ENCODE measurements at regions not wholly inside any gene's neighbourhood (a gene's known extent, or its start where the extent isn't known, plus 50 kb on each side); places are given as distances from the start of the nearest gene placed in this dataset.
"Not testable (repeated sequence)": the region's sequence is repeated elsewhere in the genome, so short reads cannot be mapped to it uniquely, and the experiment has no call there.

DNA sequence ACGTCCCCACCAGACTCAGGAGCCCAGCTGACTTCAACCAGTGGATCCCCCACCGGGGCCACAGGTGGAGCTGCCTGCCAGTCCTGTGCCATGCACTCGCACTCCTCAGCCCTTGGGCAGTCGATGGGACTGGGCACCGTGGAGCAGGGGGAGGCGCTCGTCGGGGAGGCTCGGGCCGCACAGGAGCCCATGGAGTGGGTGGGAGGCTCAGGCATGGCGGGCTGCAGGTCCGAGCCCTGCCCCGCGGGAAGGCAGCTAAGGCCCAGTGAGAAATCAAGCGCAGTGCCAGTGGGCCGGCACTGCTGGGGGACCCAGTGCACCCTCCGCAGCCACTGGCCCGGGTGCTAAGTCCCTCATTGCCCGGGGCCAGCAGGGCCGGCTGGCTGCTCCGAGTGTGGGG, 52.3 kb upstream of the LRRC30 start:
- DNase-seq: not testable (repeated sequence)

DNA sequence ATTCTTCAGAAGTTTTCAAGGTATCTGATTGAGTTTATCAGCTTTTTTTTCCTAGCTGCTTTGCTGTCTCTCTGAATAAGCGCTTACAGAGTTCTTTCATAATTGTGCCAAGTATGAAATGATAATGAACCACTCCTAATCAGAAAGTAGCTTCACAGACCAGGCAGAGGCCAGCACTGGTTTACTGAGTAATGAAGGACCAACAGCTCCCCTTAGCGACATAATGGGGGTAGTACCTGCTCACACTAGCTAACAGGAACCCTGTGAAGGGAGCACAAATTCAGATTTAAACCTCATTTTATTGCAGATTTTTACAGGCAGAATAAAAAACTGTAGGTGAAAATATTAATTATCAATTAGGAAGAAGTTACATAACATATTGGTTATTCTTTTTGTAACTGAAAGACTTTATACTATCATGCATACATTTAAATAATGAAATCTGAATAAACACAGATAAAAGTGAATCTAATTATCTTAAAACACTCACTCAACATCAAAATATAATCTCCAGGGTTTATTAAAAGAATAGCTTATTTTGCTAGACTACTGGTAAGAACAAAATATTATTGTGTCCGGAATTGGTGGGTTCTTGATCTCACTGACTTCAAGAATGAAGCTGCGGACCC, 53.7 kb upstream of the LRRC30 start:
- DNase-seq: peak; percentile 81

DNA sequence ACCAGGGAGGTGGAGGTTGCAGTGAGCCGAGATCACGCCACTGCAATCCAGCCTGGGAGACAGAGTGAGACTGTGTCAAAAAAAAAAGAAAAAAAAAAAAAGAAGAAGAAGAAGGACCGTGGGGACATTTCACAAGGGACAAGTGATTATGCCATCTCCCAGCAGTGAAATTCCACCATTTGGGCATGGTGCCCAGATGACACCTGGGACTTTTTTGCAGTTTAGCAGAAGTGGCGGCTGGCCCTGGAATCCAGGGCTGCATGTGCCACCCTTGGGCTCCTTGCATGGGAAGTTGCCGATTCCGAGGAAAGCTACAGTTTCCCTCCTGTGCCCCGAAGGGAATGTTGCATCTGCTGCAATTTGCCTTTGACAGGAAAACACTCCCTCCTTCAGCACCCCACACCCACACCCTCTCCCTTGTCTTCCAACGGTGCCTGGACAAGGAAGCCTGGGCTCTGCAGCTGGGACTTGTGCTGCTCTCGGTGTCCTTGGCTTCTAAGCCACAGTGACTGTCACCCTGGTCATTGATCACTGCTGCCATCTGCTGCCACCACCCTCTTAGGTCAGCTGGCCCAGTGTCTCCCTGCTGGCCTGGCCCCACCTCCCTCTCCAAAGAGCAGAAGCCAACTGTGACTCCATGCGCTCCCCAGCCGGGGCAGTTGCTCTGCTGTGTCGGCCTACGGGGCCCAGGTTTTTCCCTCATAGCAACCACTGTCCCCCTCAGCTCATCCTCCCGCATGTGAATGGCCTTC, 56.4 kb upstream of the LRRC30 start:
- peak; percentile 60 for DNase-seq

DNA sequence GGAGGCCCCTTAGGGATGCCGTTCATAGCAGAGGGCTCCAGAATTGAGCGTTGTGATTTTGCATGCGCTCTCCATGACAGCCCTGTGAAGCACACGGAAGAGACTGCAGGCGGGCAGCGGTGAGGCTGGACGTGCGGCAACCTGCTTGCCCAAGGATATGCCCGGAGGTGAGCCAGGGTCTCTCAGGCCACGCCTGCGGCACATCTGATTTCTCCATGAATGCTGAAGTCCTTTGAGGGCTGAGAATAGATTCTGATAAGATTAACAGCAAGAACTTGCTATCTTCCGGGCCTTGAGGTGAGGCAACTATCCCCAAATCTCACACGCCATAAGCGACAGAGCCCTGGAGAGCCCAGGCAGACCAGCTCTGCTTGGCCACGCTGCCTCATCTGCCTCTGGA, 55.6 kb upstream of the LAMA1 start:
- no peak for DNase-seq

DNA sequence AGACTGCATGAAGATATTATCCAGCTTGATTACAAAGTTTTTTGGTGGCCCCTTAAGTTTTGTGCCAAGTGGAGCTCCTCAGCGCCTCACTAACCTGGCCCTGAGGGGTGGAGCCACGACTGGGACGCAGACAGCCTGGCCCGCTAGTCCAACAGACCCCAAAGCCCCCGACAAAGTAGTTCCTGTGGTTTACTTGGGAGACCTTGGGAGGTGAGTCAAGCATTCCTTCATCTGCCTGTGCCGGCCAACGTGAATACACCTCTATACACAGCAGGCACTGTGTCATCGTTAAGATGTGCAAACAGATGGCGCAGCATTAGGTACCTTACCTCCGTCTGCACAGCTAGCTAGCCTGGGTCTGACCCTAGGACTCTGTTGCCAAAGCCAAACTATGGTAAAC, 55.0 kb upstream of the LAMA1 start:
- DNase-seq: no peak

DNA sequence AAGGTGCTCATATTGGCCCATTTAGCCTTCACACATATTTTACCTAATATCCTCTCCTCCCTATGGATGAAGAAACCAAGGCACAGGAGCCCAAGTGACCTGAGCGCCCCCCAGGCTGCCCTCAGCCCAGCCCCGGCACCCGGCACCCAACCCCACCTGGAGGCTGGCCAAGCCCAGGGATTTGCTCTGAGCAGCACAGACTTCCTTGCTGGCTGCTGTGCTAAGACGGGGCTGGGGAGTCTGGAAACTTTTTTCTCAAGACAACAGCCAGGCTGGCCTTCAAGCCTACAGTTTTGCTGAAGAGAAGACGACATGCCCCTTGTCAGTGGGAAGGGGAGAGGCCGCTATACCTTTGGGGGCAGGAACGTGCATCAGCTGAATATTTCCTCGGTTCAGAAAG, 52.7 kb upstream of the LAMA1 start:
- no peak for DNase-seq

DNA sequence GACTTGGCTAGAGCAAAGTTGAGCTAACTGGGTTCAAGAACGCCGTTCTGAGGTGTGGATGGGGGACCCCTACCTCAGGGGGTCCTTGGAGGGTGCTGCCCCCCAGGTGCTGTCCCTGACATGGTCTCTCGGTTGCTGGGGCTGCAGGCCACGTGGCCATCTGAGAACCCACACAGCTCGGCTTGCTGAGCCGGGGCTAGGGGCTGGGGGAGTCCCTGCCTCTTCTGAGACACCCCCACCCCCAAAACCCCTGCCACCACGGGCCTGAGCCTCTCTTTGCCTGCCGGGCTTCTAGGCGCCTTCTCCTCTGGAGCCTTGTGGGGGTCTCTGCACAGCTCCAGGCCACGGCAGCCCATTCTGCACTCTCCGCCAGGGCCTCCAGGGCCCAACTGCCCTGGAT, 52.0 kb upstream of the LAMA1 start:
- no peak for DNase-seq

DNA sequence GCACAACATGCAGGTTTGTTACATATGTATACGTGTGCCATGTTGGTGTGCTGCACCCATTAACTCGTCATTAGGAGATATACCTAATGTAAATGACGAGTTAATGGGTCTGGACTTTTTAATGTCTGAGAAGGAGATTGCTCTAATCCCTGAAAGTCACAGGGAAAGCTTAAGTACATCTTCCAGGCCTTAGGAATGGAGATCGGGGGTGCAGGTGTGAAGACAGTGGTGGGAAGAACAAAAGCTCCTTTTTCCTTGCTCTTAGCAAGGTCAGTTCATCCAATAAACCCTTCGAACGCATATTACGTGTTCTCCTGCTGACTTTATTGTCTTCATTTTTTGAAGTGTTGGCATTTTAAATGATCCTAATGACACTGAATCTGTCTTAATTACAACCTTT, 50.8 kb upstream of the LAMA1 start:
- no peak for DNase-seq
